ENCODE measurements at regions not wholly inside any gene's neighbourhood (a gene's known extent, or its start where the extent isn't known, plus 50 kb on each side); places are given as distances from the start of the nearest gene placed in this dataset.

DNA sequence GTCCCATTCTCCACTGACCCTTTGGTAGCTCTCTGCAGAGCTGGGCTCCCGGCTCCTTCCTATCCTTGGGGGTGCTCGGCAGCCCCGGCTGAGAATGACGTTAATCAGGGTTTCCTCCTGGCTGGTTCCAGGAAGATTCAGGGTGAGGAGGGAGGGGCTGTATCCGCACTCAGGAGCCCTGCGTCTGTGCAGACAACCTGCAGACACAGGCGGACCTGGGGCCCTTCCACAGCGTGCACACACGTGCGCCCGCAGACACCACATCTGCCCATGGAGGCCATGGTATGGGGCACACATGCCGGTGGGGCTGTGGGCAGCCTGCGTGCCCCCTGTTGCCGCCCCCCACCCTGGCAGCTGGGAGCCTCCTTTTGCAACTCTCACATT is 66.6 kb upstream of the RNU6ATAC start:
- Histone ChIP-seq H3K27ac (peak overlapping the region; percentile 60 to 77), H3K4me1 (peaks cover 8 to 19% of the 10 kb centered on the region in 2 donors), H3K4me3 (peak overlapping the region in 1 of 3 donors; percentile 25), H3K9me3 (no peaks in the 10 kb centered on the region), H3K36me3 (no peaks in the 10 kb centered on the region), H3K27me3 (no peaks in the 10 kb centered on the region)
- TF ChIP-seq, protein P1, sequence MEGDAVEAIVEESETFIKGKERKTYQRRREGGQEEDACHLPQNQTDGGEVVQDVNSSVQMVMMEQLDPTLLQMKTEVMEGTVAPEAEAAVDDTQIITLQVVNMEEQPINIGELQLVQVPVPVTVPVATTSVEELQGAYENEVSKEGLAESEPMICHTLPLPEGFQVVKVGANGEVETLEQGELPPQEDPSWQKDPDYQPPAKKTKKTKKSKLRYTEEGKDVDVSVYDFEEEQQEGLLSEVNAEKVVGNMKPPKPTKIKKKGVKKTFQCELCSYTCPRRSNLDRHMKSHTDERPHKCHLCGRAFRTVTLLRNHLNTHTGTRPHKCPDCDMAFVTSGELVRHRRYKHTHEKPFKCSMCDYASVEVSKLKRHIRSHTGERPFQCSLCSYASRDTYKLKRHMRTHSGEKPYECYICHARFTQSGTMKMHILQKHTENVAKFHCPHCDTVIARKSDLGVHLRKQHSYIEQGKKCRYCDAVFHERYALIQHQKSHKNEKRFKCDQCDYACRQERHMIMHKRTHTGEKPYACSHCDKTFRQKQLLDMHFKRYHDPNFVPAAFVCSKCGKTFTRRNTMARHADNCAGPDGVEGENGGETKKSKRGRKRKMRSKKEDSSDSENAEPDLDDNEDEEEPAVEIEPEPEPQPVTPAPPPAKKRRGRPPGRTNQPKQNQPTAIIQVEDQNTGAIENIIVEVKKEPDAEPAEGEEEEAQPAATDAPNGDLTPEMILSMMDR (IDR thresholded peaks at IDR 0.05), result no peak
- TF ChIP-seq POLR2A (IDR thresholded peaks at IDR 0.05), result no peak
- TF ChIP-seq POLR2AphosphoS5 (IDR thresholded peaks at IDR 0.05), result no peak
- DNase-seq (ENCODE audit: low spot score in 2 of 2), result no peak
- intact Hi-C loops (cut with DNase I; ENCODE audit: low total_unique reads), result no loop called here

DNA sequence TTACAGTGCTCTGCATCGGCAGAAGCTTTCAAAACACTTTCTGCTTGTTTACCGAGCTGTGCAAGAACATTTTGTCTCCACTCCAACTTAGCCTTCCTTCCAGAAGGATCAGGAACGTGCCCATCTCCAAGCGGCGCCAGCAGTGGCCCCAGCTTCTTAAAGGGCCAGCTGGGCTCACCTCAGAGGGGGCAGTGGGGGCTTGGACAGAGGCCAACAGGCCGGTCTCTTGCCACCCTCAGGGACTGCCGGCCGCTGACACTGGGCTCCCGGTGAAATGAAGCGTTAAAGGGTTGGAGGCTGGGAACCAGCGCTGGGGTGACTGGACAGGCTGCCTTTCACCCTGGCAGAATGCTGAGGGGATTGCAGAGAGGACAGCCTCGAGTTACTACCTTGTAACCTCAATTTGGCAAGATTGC is 67.0 kb upstream of the RNU6ATAC start:
- Histone ChIP-seq H3K9me3 (no peaks in the 10 kb centered on the region), H3K36me3 (no peaks in the 10 kb centered on the region), H3K4me3 (peak overlapping the region in 1 of 3 donors; percentile 25), H3K4me1 (peaks cover 8 to 19% of the 10 kb centered on the region in 2 donors), H3K27me3 (no peaks in the 10 kb centered on the region), H3K27ac (peak overlapping the region; percentile 60 to 77)
- intact Hi-C loops (cut with DNase I; ENCODE audit: low total_unique reads), result no loop called here
- TF ChIP-seq, protein P1 (IDR thresholded peaks at IDR 0.05), result no peak
- TF ChIP-seq POLR2A (IDR thresholded peaks at IDR 0.05) (no peak), POLR2AphosphoS5 (IDR thresholded peaks at IDR 0.05) (no peak)
- no peak for DNase-seq (ENCODE audit: low spot score in 2 of 2)

DNA sequence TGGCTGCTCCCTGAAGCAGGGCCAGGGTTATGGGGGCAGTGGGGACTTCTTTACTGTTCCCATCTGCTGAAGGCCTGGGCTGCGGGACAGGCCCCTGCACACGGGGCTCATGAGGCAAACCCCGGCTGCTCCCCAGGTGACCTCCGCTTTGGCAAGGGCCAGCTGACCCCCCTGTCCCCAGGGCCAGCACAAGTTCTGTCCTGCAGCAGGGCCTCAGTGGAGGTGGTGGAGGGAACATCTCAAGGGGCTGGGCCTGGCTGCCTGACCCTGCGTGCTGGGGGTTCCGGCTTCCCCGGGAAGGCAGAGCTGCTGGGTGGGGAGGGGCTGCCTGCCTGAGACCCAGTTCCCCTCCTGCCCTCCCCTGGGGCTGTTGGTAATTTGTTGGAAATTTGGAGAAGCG is 67.4 kb upstream of the RNU6ATAC start:
- Histone ChIP-seq H3K4me3 (no peak overlapping the region), H3K27me3 (no peaks in the 10 kb centered on the region), H3K36me3 (no peaks in the 10 kb centered on the region), H3K27ac (peak overlapping the region; percentile 60 to 77), H3K9me3 (no peaks in the 10 kb centered on the region), H3K4me1 (peaks cover 8 to 19% of the 10 kb centered on the region in 2 donors)
- intact Hi-C loops (cut with DNase I; ENCODE audit: low total_unique reads), result no loop called here
- no peak for TF ChIP-seq POLR2A (IDR thresholded peaks at IDR 0.05)
- no peak for TF ChIP-seq POLR2AphosphoS5 (IDR thresholded peaks at IDR 0.05)
- TF ChIP-seq, protein P1 (IDR thresholded peaks at IDR 0.05), result no peak
- no peak for DNase-seq (ENCODE audit: low spot score in 2 of 2)

DNA sequence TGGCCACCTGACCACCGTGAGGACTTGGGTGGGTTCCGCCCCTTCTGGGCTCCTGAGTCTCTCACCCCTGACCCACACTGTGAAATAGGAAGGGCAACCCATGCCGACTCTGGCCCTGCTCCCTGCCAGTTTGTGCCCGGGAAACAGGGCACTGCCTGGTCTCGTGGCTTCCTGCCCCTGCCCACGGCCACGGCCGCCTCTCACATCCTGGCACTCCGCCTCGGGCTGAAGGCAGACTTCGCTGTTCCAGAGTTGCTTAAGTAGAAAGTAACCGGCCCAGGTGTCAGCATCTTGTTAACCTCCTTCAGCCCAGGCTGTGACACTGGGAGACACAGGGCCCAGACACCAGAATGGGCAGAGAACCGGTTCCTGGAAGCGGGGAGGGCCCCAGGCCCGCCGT is 68.7 kb upstream of the RNU6ATAC start:
- TF ChIP-seq POLR2AphosphoS5 (IDR thresholded peaks at IDR 0.05), result no peak
- no peak for TF ChIP-seq POLR2A (IDR thresholded peaks at IDR 0.05)
- TF ChIP-seq, protein P1 (IDR thresholded peaks at IDR 0.05), result no peak
- DNase-seq (ENCODE audit: low spot score in 2 of 2), result no peak
- Histone ChIP-seq H3K27me3 (no peaks in the 10 kb centered on the region), H3K27ac (peak overlapping the region in 1 of 2 donors; percentile 19), H3K4me3 (no peak overlapping the region), H3K9me3 (no peaks in the 10 kb centered on the region), H3K36me3 (no peaks in the 10 kb centered on the region), H3K4me1 (peaks cover 8 to 15% of the 10 kb centered on the region in 2 donors)
- intact Hi-C loops (cut with DNase I; ENCODE audit: low total_unique reads), result no loop called here

DNA sequence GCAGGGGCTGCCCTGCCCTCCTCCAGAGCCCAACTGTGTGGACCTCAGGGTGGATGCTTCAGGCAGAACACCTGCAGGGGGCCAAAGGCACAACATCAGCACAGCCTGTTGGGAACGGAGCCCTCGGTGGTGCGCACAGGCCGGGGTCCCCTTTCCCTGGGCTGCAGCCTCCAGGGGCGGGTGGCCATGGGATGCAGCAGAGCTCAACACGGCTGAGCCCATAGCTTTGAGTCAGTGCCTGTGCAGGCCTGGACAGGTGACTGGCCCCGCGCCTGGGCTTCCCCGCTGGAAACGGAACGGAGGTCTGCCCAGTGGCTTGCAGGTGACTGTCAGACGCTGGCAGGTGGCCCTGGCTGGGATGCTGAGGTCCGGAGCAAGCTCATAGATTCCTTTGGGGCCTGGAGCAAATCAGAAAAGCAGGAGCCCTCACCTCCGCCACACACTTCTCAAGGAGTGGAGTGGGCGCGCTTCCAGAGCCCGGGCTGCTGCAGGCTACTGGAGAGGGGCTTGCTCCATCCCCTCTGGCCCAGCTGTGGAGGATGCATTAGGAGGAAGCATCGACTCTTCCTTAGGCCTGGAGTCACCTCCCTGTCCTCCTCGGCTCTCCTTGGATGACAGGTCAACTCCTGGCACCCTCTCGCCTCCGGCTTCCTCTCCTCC is 69.8 kb upstream of the RNU6ATAC start:
- intact Hi-C loops (cut with DNase I; ENCODE audit: low total_unique reads), result no loop called here
- TF ChIP-seq, protein P1 (IDR thresholded peaks at IDR 0.05), result no peak
- TF ChIP-seq POLR2A (IDR thresholded peaks at IDR 0.05), result no peak
- no peak for TF ChIP-seq POLR2AphosphoS5 (IDR thresholded peaks at IDR 0.05)
- Histone ChIP-seq H3K4me1 (peaks cover 8 to 14% of the 10 kb centered on the region in 2 donors), H3K36me3 (no peaks in the 10 kb centered on the region), H3K9me3 (no peaks in the 10 kb centered on the region), H3K27ac (no peak overlapping the region), H3K4me3 (no peak overlapping the region), H3K27me3 (no peaks in the 10 kb centered on the region)
- peak in 1 of 2 donors; percentile 78 for DNase-seq (ENCODE audit: low spot score in 2 of 2)
